HepG2 (cell line): ENCODE measurements at regions not wholly inside any gene's neighbourhood (a gene's known extent, or its start where the extent isn't known, plus 50 kb on each side); places are given as distances from the start of the nearest gene placed in this dataset.

Source experiments
- ATAC-seq: fragments of 200-7000 bp; cut with Tn5 transposase; 3 replicates; pipeline ENCODE4 v1.9.1; 2020; ENCODE audit warnings: mild to moderate bottlenecking, moderate library complexity
- BruUV-seq: library from RNA; stranded (reverse); fragments of 400-500 nt; replicated peaks from 2 replicates; lab custom pipeline; 2021; lab: Mats Ljungman, UMichigan
- CTCF ChIA-PET: fragments of 300-600 bp; formaldehyde crosslinking; extraction: SDS; loops from one replicate; lab custom pipeline; 2021; ENCODE audit warnings: low total read pairs, inconsistent platforms, low intra/inter-chr PET ratio; lab: Yijun Ruan, JAX
- POLR2A ChIA-PET: fragments of 350-600 bp; sonication (Branson Sonifier 250); formaldehyde crosslinking; loops from one replicate; lab custom pipeline; 2020; ENCODE audit warnings: antibody characterized with exemption, inconsistent platforms; lab: Yijun Ruan, JAX
- DNase-seq: peaks from one replicate; pipeline ENCODE4 v3.0.0-alpha.2; 2015; ENCODE audit warnings: low spot score
- FAIRE-seq: peaks from 3 replicates; lab custom pipeline; 2011; peaks lifted over from hg19 to GRCh38; lab: Jason Lieb, UNC
- H2AFZ ChIP-seq: one replicate; pipeline ENCODE4 v1.6.1; 2011; ENCODE audit warnings: low read length, inconsistent platforms
- H3K27ac ChIP-seq: fragments of 300-600 bp; 3 replicates; pipeline ENCODE4 v1.8.0; 2011; ENCODE audit warnings: mixed run types, mild to moderate bottlenecking, mixed read lengths, low read length, inconsistent platforms; ENCODE audit not compliant: insufficient read depth; ENCODE audit errors: extremely low read length
- H3K27me3 ChIP-seq, 2 experiments: fragments of 200-600 bp in 1 of 2; 2 replicates in 1 of 2; 3 replicates in 1 of 2; pipeline versions ENCODE4 v1.6.0 to v1.8.0; 2011; ENCODE audit warnings: low read length in 2 of 2, mild to moderate bottlenecking in 2 of 2, moderate library complexity in 2 of 2, inconsistent platforms in 1 of 2; ENCODE audit not compliant: insufficient read depth in 2 of 2, control insufficient read depth in 1 of 2
- H3K36me3 ChIP-seq, 2 experiments: fragments of 200-600 bp in 1 of 2; replicated peaks in 1 of 2; 2 replicates in 1 of 2; 3 replicates in 1 of 2; pipeline versions ENCODE4 v1.5.1 to v1.8.0; 2011; ENCODE audit warnings: low read length in 2 of 2, inconsistent platforms in 1 of 2; ENCODE audit not compliant: insufficient read depth in 2 of 2, control insufficient read depth in 1 of 2
- H3K4me1 ChIP-seq: 2 replicates; pipeline ENCODE4 v1.5.1; 2012; ENCODE audit warnings: low read length, inconsistent platforms; ENCODE audit not compliant: insufficient read depth
- H3K4me2 ChIP-seq: 2 replicates; pipeline ENCODE4 v1.6.0; 2011; ENCODE audit warnings: low read depth, low read length, inconsistent platforms
- H3K4me3 ChIP-seq, 3 experiments: fragments of 200-600 bp in 1 of 3; sonication (generic), shearing (Covaris generic) in 1 of 3; replicated peaks in 1 of 3; 2 replicates each; pipeline ENCODE4 v1.5.1; 2011 to 2016; ENCODE audit warnings: low read length in 3 of 3, inconsistent platforms in 2 of 3, low read depth in 2 of 3, mild to moderate bottlenecking in 2 of 3, control low read depth in 1 of 3, mixed read lengths in 1 of 3; ENCODE audit not compliant: insufficient read depth in 1 of 3
- H3K79me2 ChIP-seq: one replicate; pipeline ENCODE4 v1.6.1; 2011; ENCODE audit warnings: low read length, inconsistent platforms; ENCODE audit not compliant: insufficient read depth
- H3K9ac ChIP-seq: 2 replicates; pipeline ENCODE4 v1.6.0; 2011; ENCODE audit warnings: mild to moderate bottlenecking, low read depth, low read length, inconsistent platforms; ENCODE audit not compliant: insufficient read depth
- H3K9me3 ChIP-seq: 2 replicates; pipeline ENCODE4 v1.5.1; 2012; ENCODE audit warnings: mild to moderate bottlenecking, low read length
- H4K20me1 ChIP-seq: 2 replicates; pipeline ENCODE4 v1.6.0; 2011; ENCODE audit warnings: inconsistent platforms, mild to moderate bottlenecking, low read length, moderate library complexity; ENCODE audit not compliant: insufficient read depth
- AGO1 ChIP-seq: fragments of 200-400 bp; formaldehyde crosslinking; IDR thresholded peaks from 2 replicates; pipeline ENCODE4 v1.6.1; 2017; ENCODE audit warnings: mild to moderate bottlenecking, low read depth, low read length, moderate library complexity; ENCODE audit not compliant: poor library complexity, severe bottlenecking
- EZH2 ChIP-seq: conservative IDR thresholded peaks from 2 replicates; pipeline ENCODE4 v1.6.1; 2012; ENCODE audit warnings: mild to moderate bottlenecking, low read depth, low read length, moderate library complexity
- HHEX ChIP-seq: IDR thresholded peaks from 2 replicates; pipeline ENCODE4 v1.6.1; 2016; ENCODE audit warnings: control low read depth
- HNRNPUL1 ChIP-seq: fragments of 200-400 bp; formaldehyde crosslinking; IDR thresholded peaks from 2 replicates; pipeline ENCODE4 v1.6.1; 2017; ENCODE audit warnings: low read depth, mild to moderate bottlenecking, low read length, moderate library complexity
- MATR3 ChIP-seq: sonication (generic); formaldehyde crosslinking; IDR thresholded peaks from 2 replicates; pipeline ENCODE4 v1.4.0; 2020; ENCODE audit warnings: missing genetic modification reagents
- REPIN1 ChIP-seq: sonication (generic); formaldehyde crosslinking; IDR thresholded peaks from 2 replicates; pipeline ENCODE4 v1.8.0; 2022; ENCODE audit warnings: missing genetic modification reagents, low read depth, mild to moderate bottlenecking, borderline replicate concordance
- RFX3 ChIP-seq: IDR thresholded peaks from 2 replicates; pipeline ENCODE4 v1.6.1; 2016; ENCODE audit warnings: missing biosample characterization, missing genetic modification reagents
- ZNF281 ChIP-seq: sonication (generic); formaldehyde crosslinking; IDR thresholded peaks from 2 replicates; pipeline ENCODE4 v1.4.0; 2020; ENCODE audit warnings: missing genetic modification reagents, borderline replicate concordance
- WGBS: methylation state at CpG from one replicate; pipeline ENCODE4 v1.1.6; 2017; ENCODE audit warnings: low lambda C conversion rate; 5-methylcytosine and 5-hydroxymethylcytosine counted together
- in situ Hi-C: cut with HindIII; loops from 2 replicates; pipeline ENCODE4 v1.10.0; 2017; ENCODE audit warnings: low pct_unique_long_range_greater_than_20kb; ENCODE audit not compliant: extremely low pct_ligation_motif_present
- intact Hi-C: fragments of 100-400 bp; cut with micrococcal nuclease; formaldehyde crosslinking; loops from one replicate; pipeline ENCODE4 v1.10.0; 2022; ENCODE audit not compliant: unreplicated experiment

DNA sequence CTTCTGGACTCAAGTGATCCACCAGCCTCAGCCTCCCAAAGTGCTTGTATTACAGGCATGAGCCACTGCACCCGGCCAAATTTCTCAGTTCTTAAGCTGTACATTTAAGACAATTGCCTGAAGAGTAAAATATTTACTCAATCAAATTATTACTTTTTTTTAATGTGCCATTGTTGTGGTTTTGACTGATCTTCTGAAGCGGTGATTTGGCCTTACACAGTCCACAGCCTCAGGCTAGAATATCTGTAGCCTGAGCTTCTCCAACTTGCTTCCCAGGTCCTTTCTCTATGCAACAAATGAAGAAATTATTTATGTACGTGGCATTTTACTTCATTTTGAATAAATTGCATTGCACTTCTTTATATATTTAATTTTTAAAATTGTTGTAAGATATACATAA, 281.3 kb downstream of the KLF5 start:
- Histone ChIP-seq H3K9me3 (no peaks in the 10 kb centered on the region), H3K36me3 (no peaks in the 10 kb centered on the region), H3K9ac (no peak overlapping the region), H2AFZ (no peak overlapping the region), H3K27me3 (no peaks in the 10 kb centered on the region), H3K4me2 (no peak overlapping the region), H4K20me1 (no peaks in the 10 kb centered on the region), H3K79me2 (no peaks in the 10 kb centered on the region), H3K4me1 (peaks cover 8% of the 10 kb centered on the region; the same call in 1 of the 2 replicates), H3K4me3 (no peak overlapping the region), H3K27ac (no peak overlapping the region)
- WGBS: 22% methylated on average over 3 of the region's 3 CpGs
- BruUV-seq: no TSS peak
- FAIRE-seq (no peak), DNase-seq (no peak), ATAC-seq (no peak)
- ChIA-PET POLR2A (no interaction called here), CTCF (no interaction called here)
- intact Hi-C loops: no loop called here
- no peak for TF ChIP-seq AGO1
- TF ChIP-seq EZH2: no peak
- TF ChIP-seq RFX3: no peak
- TF ChIP-seq HNRNPUL1: no peak
- TF ChIP-seq HHEX: no peak
- TF ChIP-seq MATR3 (CRISPR knock-in tag): no peak
- no peak for TF ChIP-seq ZNF281 (CRISPR knock-in tag)
- TF ChIP-seq REPIN1 (CRISPR knock-in tag): no peak
- in situ Hi-C loops: no loop called here
